Lower lobe of right lung (tissue), 2 donors: ENCODE measurements at regions not wholly inside any gene's neighbourhood (a gene's known extent, or its start where the extent isn't known, plus 50 kb on each side); places are given as distances from the start of the nearest gene placed in this dataset.

Experiments
- ATAC-seq, 2 donors: fragments of 200-7000 bp; cut with Tn5 transposase; one replicate each; pipeline ENCODE4 v1.9.1; 2020 to 2022; ENCODE audit warnings: mild to moderate bottlenecking in 2 of 2, moderate library complexity in 2 of 2
- DNase-seq: peaks from one replicate; pipeline ENCODE4 v3.0.0-alpha.2; 2020
- H3K27ac ChIP-seq: fragments of 200-600 bp; one replicate; pipeline ENCODE4 v1.8.0; 2022
- H3K27me3 ChIP-seq: fragments of 200-600 bp; one replicate; pipeline ENCODE4 v1.8.0; 2022; ENCODE audit warnings: low read depth
- H3K36me3 ChIP-seq: fragments of 200-600 bp; one replicate; pipeline ENCODE4 v1.8.0; 2022; ENCODE audit warnings: mild to moderate bottlenecking
- H3K4me1 ChIP-seq: fragments of 200-600 bp; one replicate; pipeline ENCODE4 v1.8.0; 2022
- H3K4me3 ChIP-seq: fragments of 200-600 bp; one replicate; pipeline ENCODE4 v1.8.0; 2022; ENCODE audit warnings: mild to moderate bottlenecking
- H3K9me3 ChIP-seq: fragments of 200-600 bp; one replicate; pipeline ENCODE4 v1.8.0; 2022
- intact Hi-C: fragments of 100-400 bp; cut with DNase I; formaldehyde crosslinking; loops from one replicate; pipeline ENCODE4 v1.11.0; 2022
- TF ChIP-seq, protein P1 (sequence below): fragments of 200-600 bp; IDR thresholded peaks from one replicate; pipeline ENCODE4 v1.8.0; 2022; ENCODE audit warnings: antibody characterized with exemption, mild to moderate bottlenecking
- donor health status: DM: no; HTN: yes; CAD: no; lungs with severe emphysema.

DNA sequence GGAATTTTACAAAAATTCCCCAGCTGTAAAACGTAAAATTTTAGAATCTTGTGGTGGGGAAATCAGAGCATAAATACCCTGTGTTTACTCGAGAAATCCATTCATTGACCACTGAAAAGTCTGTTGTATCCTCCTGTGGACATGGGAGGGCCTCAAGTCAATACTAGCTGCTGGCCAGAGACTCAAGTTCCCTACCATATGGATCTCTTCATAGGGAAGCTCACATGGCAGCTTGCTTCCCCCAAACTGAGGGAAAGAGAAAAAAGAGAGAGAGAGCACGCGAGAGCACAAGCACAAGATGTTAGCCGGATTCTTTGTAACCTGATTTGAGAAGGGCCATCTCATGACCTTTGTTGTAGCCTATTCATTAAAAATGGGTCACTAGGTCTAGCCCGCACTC, 591.9 kb downstream of the LRRC70 start:
- Histone ChIP-seq H3K4me1 (no peaks in the 10 kb centered on the region), H3K9me3 (no peaks in the 10 kb centered on the region), H3K27me3 (no peaks in the 10 kb centered on the region), H3K36me3 (no peaks in the 10 kb centered on the region), H3K4me3 (no peak overlapping the region), H3K27ac (no peak overlapping the region)
- ATAC-seq (no peak), DNase-seq (no peak)
- TF ChIP-seq, protein P1, sequence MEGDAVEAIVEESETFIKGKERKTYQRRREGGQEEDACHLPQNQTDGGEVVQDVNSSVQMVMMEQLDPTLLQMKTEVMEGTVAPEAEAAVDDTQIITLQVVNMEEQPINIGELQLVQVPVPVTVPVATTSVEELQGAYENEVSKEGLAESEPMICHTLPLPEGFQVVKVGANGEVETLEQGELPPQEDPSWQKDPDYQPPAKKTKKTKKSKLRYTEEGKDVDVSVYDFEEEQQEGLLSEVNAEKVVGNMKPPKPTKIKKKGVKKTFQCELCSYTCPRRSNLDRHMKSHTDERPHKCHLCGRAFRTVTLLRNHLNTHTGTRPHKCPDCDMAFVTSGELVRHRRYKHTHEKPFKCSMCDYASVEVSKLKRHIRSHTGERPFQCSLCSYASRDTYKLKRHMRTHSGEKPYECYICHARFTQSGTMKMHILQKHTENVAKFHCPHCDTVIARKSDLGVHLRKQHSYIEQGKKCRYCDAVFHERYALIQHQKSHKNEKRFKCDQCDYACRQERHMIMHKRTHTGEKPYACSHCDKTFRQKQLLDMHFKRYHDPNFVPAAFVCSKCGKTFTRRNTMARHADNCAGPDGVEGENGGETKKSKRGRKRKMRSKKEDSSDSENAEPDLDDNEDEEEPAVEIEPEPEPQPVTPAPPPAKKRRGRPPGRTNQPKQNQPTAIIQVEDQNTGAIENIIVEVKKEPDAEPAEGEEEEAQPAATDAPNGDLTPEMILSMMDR: no peak
- intact Hi-C loops: no loop called here

- no peak for DNase-seq
- ATAC-seq: no peak
- TF ChIP-seq, protein P1: no peak
- no peaks in the 10 kb centered on the region for H3K36me3 ChIP-seq
- H3K4me1 ChIP-seq: no peaks in the 10 kb centered on the region
- H3K9me3 ChIP-seq: no peaks in the 10 kb centered on the region
- H3K4me3 ChIP-seq: no peak overlapping the region
- H3K27ac ChIP-seq: no peak overlapping the region
- no peaks in the 10 kb centered on the region for H3K27me3 ChIP-seq
- intact Hi-C loops: no loop called here
These were observed 586.4 kb downstream of the LRRC70 start for GRCh38 chr5:63164838-63165535.

- intact Hi-C loops: no loop called here
- TF ChIP-seq, protein P1: no peak
- no peak for ATAC-seq
These were observed 585.7 kb downstream of the LRRC70 start for GRCh38 chr5:63164339-63164738.

GRCh38 chr5:63155310-63155631, 576.7 kb downstream of the LRRC70 start:
- ATAC-seq: no peak
- no peaks in the 10 kb centered on the region for H3K36me3 ChIP-seq
- no peak for DNase-seq
- H3K4me3 ChIP-seq: no peak overlapping the region
- H3K9me3 ChIP-seq: no peaks in the 10 kb centered on the region
- TF ChIP-seq, protein P1: no peak
- no peaks in the 10 kb centered on the region for H3K27me3 ChIP-seq
- no peak overlapping the region for H3K27ac ChIP-seq
- H3K4me1 ChIP-seq: no peaks in the 10 kb centered on the region
- intact Hi-C loops: no loop called here

More at GRCh38 chr5:63164339-63164738, 585.7 kb downstream of the LRRC70 start:
- Histone ChIP-seq H3K4me1 (no peaks in the 10 kb centered on the region), H3K9me3 (no peaks in the 10 kb centered on the region), H3K27me3 (no peaks in the 10 kb centered on the region), H3K36me3 (no peaks in the 10 kb centered on the region), H3K4me3 (no peak overlapping the region), H3K27ac (no peak overlapping the region)
- no peak for DNase-seq

DNA sequence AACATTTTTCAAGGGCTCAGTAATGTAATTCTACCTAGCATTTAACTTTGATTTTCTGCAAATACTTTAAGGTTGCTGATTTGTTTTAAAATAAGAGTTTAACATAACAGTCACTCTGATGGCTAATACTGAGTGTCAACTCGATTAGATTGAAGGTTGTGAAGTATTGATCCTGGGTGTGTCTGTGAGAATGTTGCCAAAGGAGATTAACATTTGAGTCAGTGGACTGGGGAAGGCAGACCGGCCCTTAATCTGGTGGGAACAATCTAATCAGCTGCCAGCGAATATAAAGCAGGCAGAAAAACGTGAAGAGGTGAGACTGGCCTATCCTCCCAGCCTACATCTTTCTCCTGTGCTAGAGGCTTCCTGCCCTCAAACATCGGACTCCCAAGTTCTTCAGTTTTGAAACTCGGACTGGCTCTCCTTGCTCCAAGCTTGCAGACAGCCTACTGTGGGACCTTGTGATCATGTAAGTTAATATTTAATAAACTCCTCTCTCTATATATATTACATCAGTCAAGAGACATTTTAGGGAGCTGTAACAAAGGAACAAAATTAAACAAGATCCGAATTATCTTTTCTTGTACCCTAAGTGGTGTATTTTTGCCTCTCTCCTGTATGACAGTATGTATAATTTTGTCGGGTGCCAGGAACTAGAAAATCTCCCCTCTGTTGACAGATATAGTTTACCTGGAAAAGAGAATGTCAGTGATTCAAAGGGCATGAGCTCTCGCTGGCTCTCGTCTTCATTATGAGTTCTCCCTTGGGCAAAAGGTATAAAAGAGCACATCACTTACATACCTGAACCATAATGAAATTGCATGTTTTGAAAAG, 576.1 kb downstream of the LRRC70 start:
- intact Hi-C loops: no loop called here
- DNase-seq (no peak), ATAC-seq (no peak)
- Histone ChIP-seq H3K36me3 (no peaks in the 10 kb centered on the region), H3K9me3 (no peaks in the 10 kb centered on the region), H3K27ac (no peak overlapping the region), H3K4me3 (no peak overlapping the region), H3K27me3 (no peaks in the 10 kb centered on the region), H3K4me1 (no peaks in the 10 kb centered on the region)
- TF ChIP-seq, protein P1: no peak
